ENCODE measurements at regions not wholly inside any gene's neighbourhood (a gene's known extent, or its start where the extent isn't known, plus 50 kb on each side); places are given as distances from the start of the nearest gene placed in this dataset.

- Histone ChIP-seq H3K27me3 (no peaks in the 10 kb centered on the region), H3K9me3 (no peaks in the 10 kb centered on the region), H3K4me3 (no peak overlapping the region), H3K36me3 (no peaks in the 10 kb centered on the region), H3K4me1 (no peaks in the 10 kb centered on the region), H3K27ac (no peak overlapping the region)
- DNase-seq (ENCODE audit: low spot score) = no peak
- no peak for TF ChIP-seq CTCF (IDR thresholded peaks at IDR 0.05)
Observed at GRCh38 chr20:24334830-24335229, 134.6 kb upstream of the SYNDIG1 start.

- Histone ChIP-seq H3K27me3 (no peaks in the 10 kb centered on the region), H3K36me3 (no peaks in the 10 kb centered on the region), H3K9me3 (no peaks in the 10 kb centered on the region), H3K4me3 (no peak overlapping the region), H3K4me1 (no peaks in the 10 kb centered on the region), H3K27ac (no peak overlapping the region)
- no peak for TF ChIP-seq CTCF (IDR thresholded peaks at IDR 0.05)
- DNase-seq (ENCODE audit: low spot score) = no peak
Observed at GRCh38 chr20:24332956-24333355, 136.5 kb upstream of the SYNDIG1 start.

- H3K4me1 ChIP-seq = no peaks in the 10 kb centered on the region
- no peaks in the 10 kb centered on the region for H3K36me3 ChIP-seq
- DNase-seq (ENCODE audit: low spot score) = no peak
- no peak for TF ChIP-seq CTCF (IDR thresholded peaks at IDR 0.05)
- no peak overlapping the region for H3K27ac ChIP-seq
- H3K4me3 ChIP-seq = no peak overlapping the region
- H3K27me3 ChIP-seq = no peaks in the 10 kb centered on the region
- H3K9me3 ChIP-seq = no peaks in the 10 kb centered on the region
Observed at GRCh38 chr20:24331939-24332338, 137.5 kb upstream of the SYNDIG1 start.

GRCh38 chr20:24328901-24329300 is 140.5 kb upstream of the SYNDIG1 start:
- DNase-seq (ENCODE audit: low spot score) = no peak
- no peaks in the 10 kb centered on the region for H3K4me1 ChIP-seq
- H3K4me3 ChIP-seq = no peak overlapping the region
- H3K9me3 ChIP-seq = no peaks in the 10 kb centered on the region
- TF ChIP-seq CTCF (IDR thresholded peaks at IDR 0.05) = no peak
- no peaks in the 10 kb centered on the region for H3K36me3 ChIP-seq
- H3K27me3 ChIP-seq = no peaks in the 10 kb centered on the region
- H3K27ac ChIP-seq = no peak overlapping the region

- Histone ChIP-seq H3K27ac (no peak overlapping the region), H3K27me3 (no peaks in the 10 kb centered on the region), H3K4me1 (no peaks in the 10 kb centered on the region), H3K9me3 (no peaks in the 10 kb centered on the region), H3K36me3 (no peaks in the 10 kb centered on the region), H3K4me3 (no peak overlapping the region)
- no peak for TF ChIP-seq CTCF (IDR thresholded peaks at IDR 0.05)
- peak; percentile 40 for DNase-seq (ENCODE audit: low spot score)
Observed at GRCh38 chr20:24321973-24322372, 147.5 kb upstream of the SYNDIG1 start.

GRCh38 chr20:24318569-24319352 is 150.7 kb upstream of the SYNDIG1 start:
- TF ChIP-seq CTCF (IDR thresholded peaks at IDR 0.05) = no peak
- peak; percentile 16 for DNase-seq (ENCODE audit: low spot score)
- Histone ChIP-seq H3K27ac (no peak overlapping the region), H3K27me3 (no peaks in the 10 kb centered on the region), H3K4me1 (no peaks in the 10 kb centered on the region), H3K4me3 (no peak overlapping the region), H3K9me3 (no peaks in the 10 kb centered on the region), H3K36me3 (no peaks in the 10 kb centered on the region)
